PC-9 (cell line): ENCODE measurements at regions not wholly inside any gene's neighbourhood (a gene's known extent, or its start where the extent isn't known, plus 50 kb on each side); places are given as distances from the start of the nearest gene placed in this dataset.
"Not testable (repeated sequence)": the region's sequence is repeated elsewhere in the genome, so short reads cannot be mapped to it uniquely, and the experiment has no call there.

Experiments used
- BruUV-seq: library from RNA; stranded (reverse); fragments of 400-500 nt; replicated peaks from 2 replicates; lab custom pipeline; 2021; lab: Mats Ljungman, UMichigan
- CTCF ChIA-PET: fragments of 300-600 bp; sonication (Branson Sonifier 250); formaldehyde crosslinking; loops from one replicate; lab custom pipeline; 2022; ENCODE audit warnings: antibody characterized with exemption; lab: Charles Lee
- POLR2A ChIA-PET: fragments of 300-600 bp; sonication (Branson Sonifier 250); formaldehyde crosslinking; loops from one replicate; lab custom pipeline; 2022; ENCODE audit warnings: antibody characterized with exemption; ENCODE audit not compliant: unreplicated experiment; lab: Charles Lee
- DNase-seq, 2 experiments: peaks; one replicate each; pipeline versions ENCODE4 v3.0.0 to v3.0.0-alpha.2; 2015 to 2022; ENCODE audit warnings: mixed read lengths in 1 of 2
- H2AFZ ChIP-seq: fragments of 200-600 bp; sonication (generic); 2 replicates; pipeline ENCODE4 v1.8.1; 2017; ENCODE audit warnings: antibody characterized with exemption
- H3F3A ChIP-seq: fragments of 200-600 bp; sonication (generic); 2 replicates; pipeline ENCODE4 v1.8.1; 2017; ENCODE audit warnings: antibody characterized with exemption, mild to moderate bottlenecking, low read depth; ENCODE audit not compliant: insufficient read depth
- H3K27ac ChIP-seq: fragments of 200-600 bp; sonication (generic); 2 replicates; pipeline ENCODE4 v1.6.1; 2016; ENCODE audit warnings: mixed run types
- H3K27me3 ChIP-seq: fragments of 200-600 bp; sonication (generic); 2 replicates; pipeline ENCODE4 v1.6.1; 2016; ENCODE audit warnings: low read depth, mixed run types; ENCODE audit not compliant: insufficient read depth
- H3K36me3 ChIP-seq: fragments of 200-600 bp; sonication (generic); 2 replicates; pipeline ENCODE4 v1.6.1; 2016; ENCODE audit warnings: low read depth, mixed run types
- H3K4me1 ChIP-seq: fragments of 200-600 bp; sonication (generic); replicated peaks from 2 replicates; pipeline ENCODE4 v1.6.1; 2016; ENCODE audit warnings: mixed run types; ENCODE audit not compliant: insufficient read depth
- H3K4me2 ChIP-seq: fragments of 200-600 bp; sonication (generic); 2 replicates; pipeline ENCODE4 v1.6.1; 2017; ENCODE audit warnings: mixed run types
- H3K4me3 ChIP-seq: fragments of 200-600 bp; sonication (generic); 2 replicates; pipeline ENCODE4 v1.6.1; 2016; ENCODE audit warnings: mixed run types
- H3K79me2 ChIP-seq: fragments of 200-600 bp; sonication (generic); 2 replicates; pipeline ENCODE4 v1.6.1; 2017; ENCODE audit warnings: low read depth, mixed run types
- H3K9me2 ChIP-seq: fragments of 200-600 bp; sonication (generic); 2 replicates; pipeline ENCODE4 v1.8.1; 2017; ENCODE audit warnings: mild to moderate bottlenecking; ENCODE audit not compliant: insufficient read depth
- H3K9me3 ChIP-seq: fragments of 200-600 bp; sonication (generic); 2 replicates; pipeline ENCODE4 v1.8.1; 2016; ENCODE audit warnings: low read depth; ENCODE audit not compliant: insufficient read depth
- H4K20me1 ChIP-seq: fragments of 200-600 bp; sonication (generic); 2 replicates; pipeline ENCODE4 v1.8.1; 2017; ENCODE audit not compliant: insufficient read depth
- CTCF ChIP-seq: fragments of 200-600 bp; sonication (generic); conservative IDR thresholded peaks from 2 replicates; pipeline ENCODE4 v1.6.1; 2017; ENCODE audit warnings: mixed run types, antibody characterized with exemption, mild to moderate bottlenecking, moderate library complexity
- EZH2 ChIP-seq: fragments of 200-600 bp; sonication (generic); IDR thresholded peaks from 2 replicates; pipeline ENCODE4 v1.8.0; 2017; ENCODE audit warnings: antibody characterized with exemption, low read depth
- intact Hi-C: fragments of 100-400 bp; cut with micrococcal nuclease; formaldehyde crosslinking; loops from one replicate; pipeline ENCODE4 v1.10.0; 2022; ENCODE audit not compliant: unreplicated experiment

DNA sequence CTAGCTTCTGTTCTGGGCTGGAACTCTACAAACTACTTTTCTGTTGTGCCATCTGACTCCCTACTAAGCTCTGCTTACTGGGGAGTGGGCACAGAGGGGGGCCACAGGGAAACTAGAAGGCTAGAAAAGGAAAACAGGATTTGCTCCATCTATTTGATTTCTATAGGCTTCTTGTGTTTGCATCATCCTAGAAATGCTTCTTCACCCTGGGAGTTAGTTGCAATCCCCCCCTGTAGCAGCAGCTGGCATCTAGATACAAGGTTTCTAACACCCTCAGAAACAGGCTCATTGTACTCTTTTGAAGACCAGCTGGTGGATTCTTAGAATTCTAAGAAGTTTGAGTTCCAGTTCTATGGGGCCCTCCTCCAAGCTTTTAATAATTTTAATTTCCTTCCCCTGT lies 213.4 kb downstream of the TMA16 start:
- H3K4me2 ChIP-seq, result no peak overlapping the region
- no peak overlapping the region for H3K27ac ChIP-seq
- no peaks in the 10 kb centered on the region for H3F3A ChIP-seq
- no peak overlapping the region for H2AFZ ChIP-seq
- H3K9me3 ChIP-seq, result no peaks in the 10 kb centered on the region
- no peaks in the 10 kb centered on the region for H3K79me2 ChIP-seq
- H3K4me1 ChIP-seq, result no peaks in the 10 kb centered on the region
- H4K20me1 ChIP-seq, result no peaks in the 10 kb centered on the region
- no peaks in the 10 kb centered on the region for H3K27me3 ChIP-seq
- H3K36me3 ChIP-seq, result no peaks in the 10 kb centered on the region
- H3K9me2 ChIP-seq, result no peaks in the 10 kb centered on the region
- no peak overlapping the region for H3K4me3 ChIP-seq
- no TSS peak for BruUV-seq
- intact Hi-C loops, result no loop called here
- ChIA-PET CTCF (interaction anchor here (0.7 kb wide), 1 partner anchor 157 kb away, joined by 10 read pairs; no protein-coding TSS in a partner anchor), POLR2A (no interaction called here)
- no peak for DNase-seq
- TF ChIP-seq EZH2 (no peak), CTCF (no peak)

DNA sequence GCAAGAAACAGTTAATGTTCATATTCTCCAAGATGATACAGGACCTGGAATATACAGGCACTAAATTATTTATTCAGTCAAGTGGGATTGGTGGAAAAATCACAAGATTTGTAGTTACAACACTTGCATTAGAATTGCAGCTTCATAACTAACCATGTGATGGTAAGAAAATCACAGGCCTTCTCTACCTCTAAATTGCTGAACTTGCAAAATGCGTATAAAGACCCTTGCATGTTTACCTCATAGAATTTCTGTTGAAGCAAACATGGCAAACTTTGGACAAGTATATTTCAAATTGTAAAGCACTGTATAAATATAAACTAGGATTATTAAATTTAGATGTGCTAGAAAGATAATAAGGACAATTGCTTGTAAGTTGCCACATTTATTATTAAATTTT lies 215.1 kb downstream of the TMA16 start:
- Histone ChIP-seq H3K4me3 (no peak overlapping the region), H3K4me1 (no peaks in the 10 kb centered on the region), H2AFZ (no peak overlapping the region), H3K27me3 (no peaks in the 10 kb centered on the region), H3K79me2 (no peaks in the 10 kb centered on the region), H3K9me3 (no peaks in the 10 kb centered on the region), H4K20me1 (no peaks in the 10 kb centered on the region), H3F3A (no peaks in the 10 kb centered on the region), H3K27ac (no peak overlapping the region), H3K36me3 (no peaks in the 10 kb centered on the region), H3K9me2 (no peaks in the 10 kb centered on the region), H3K4me2 (no peak overlapping the region)
- BruUV-seq, result no TSS peak
- intact Hi-C loops, result no loop called here
- CTCF ChIA-PET, result no interaction called here
- POLR2A ChIA-PET, result no interaction called here
- DNase-seq, result no peak
- TF ChIP-seq EZH2, result no peak
- TF ChIP-seq CTCF, result no peak

DNA sequence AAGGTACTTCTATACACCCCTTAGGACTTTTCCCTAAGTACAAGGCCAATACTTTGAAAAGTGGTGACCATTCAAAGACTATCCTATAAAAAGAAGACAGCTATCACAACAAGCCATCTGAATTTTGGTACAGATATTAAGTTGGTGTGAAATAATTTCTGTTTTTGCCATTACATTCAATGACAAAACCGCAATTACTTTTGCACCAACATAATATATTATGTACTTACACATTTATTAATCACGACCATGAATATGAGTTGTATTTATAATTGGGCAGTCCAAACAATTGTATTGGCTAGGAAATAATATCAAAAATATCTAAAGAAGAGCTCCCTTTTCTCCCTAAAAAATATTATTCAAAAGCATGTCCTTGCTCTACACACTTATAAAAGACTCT lies 215.7 kb downstream of the TMA16 start:
- no peak for DNase-seq
- Histone ChIP-seq H3K4me3 (no peak overlapping the region), H3K4me1 (no peaks in the 10 kb centered on the region), H3K79me2 (no peaks in the 10 kb centered on the region), H3K27ac (no peak overlapping the region), H3K9me3 (no peaks in the 10 kb centered on the region), H3F3A (no peaks in the 10 kb centered on the region), H3K27me3 (no peaks in the 10 kb centered on the region), H3K36me3 (no peaks in the 10 kb centered on the region), H3K9me2 (no peaks in the 10 kb centered on the region), H4K20me1 (no peaks in the 10 kb centered on the region), H3K4me2 (no peak overlapping the region), H2AFZ (no peak overlapping the region)
- no peak for TF ChIP-seq CTCF
- no peak for TF ChIP-seq EZH2
- intact Hi-C loops, result no loop called here
- POLR2A ChIA-PET, result no interaction called here
- no TSS peak for BruUV-seq
- CTCF ChIA-PET, result no interaction called here

GRCh38 chr4:163724495-163724894 lies 230.0 kb downstream of the TMA16 start:
- BruUV-seq, H3K4me1 ChIP-seq, H3K4me2 ChIP-seq, H2AFZ ChIP-seq, H3K27ac ChIP-seq, H3K27me3 ChIP-seq, DNase-seq, H3F3A ChIP-seq, H3K9me2 ChIP-seq, H3K79me2 ChIP-seq, H3K9me3 ChIP-seq, H3K36me3 ChIP-seq, H3K4me3 ChIP-seq, intact Hi-C loops, CTCF ChIA-PET, H4K20me1 ChIP-seq, POLR2A ChIA-PET: not testable (repeated sequence)
